IgD-negative memory B cell (primary cell): ENCODE measurements at regions not wholly inside any gene's neighbourhood (a gene's known extent, or its start where the extent isn't known, plus 50 kb on each side); places are given as distances from the start of the nearest gene placed in this dataset.

Experiments
- H3K27ac Mint-ChIP-seq, 3 donors: one replicate each; pipeline ENCODE4 v1.8.0; 2020 to 2022; ENCODE audit warnings: mild to moderate bottlenecking in 3 of 3, mixed read lengths in 3 of 3, moderate library complexity in 1 of 3
- H3K27me3 Mint-ChIP-seq: one replicate; pipeline ENCODE4 v1.8.0; 2021; ENCODE audit warnings: mixed read lengths
- H3K36me3 Mint-ChIP-seq: one replicate; pipeline ENCODE4 v1.8.0; 2020; ENCODE audit warnings: mild to moderate bottlenecking, mixed read lengths
- H3K4me1 Mint-ChIP-seq, 3 donors: one replicate each; pipeline ENCODE4 v1.8.0; 2020 to 2022; ENCODE audit warnings: mixed read lengths in 3 of 3, mild to moderate bottlenecking in 1 of 3
- H3K4me3 Mint-ChIP-seq, 4 donors: one replicate each; pipeline ENCODE4 v1.8.0; 2020 to 2022; ENCODE audit warnings: mild to moderate bottlenecking in 4 of 4, mixed read lengths in 4 of 4, moderate library complexity in 3 of 4
- H3K9me3 Mint-ChIP-seq, 3 donors: one replicate each; pipeline ENCODE4 v1.8.0; 2020 to 2021; ENCODE audit warnings: mixed read lengths in 3 of 3, mild to moderate bottlenecking in 1 of 3

DNA sequence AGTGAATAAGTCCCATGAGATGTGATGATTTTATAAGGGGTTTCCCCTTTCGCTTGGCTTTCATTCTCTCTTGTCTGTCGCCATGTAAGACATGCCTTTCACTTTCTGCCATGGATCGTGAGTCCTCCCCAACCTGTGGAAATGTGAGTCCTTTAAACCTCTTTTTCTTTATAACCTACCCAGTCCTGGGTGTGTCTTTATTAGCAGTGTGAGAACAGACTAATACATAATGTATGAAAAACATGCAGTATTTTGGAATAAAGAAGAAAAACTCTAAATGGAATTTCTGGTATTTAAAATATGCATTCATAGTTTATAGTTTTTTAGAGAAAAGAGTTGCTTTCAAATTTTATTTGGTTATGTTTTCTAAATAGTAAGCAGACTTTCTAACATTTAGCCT is 360.7 kb downstream of the PCDH7 start:
- Mint-ChIP-seq H3K36me3 (no peaks in the 10 kb centered on the region), H3K9me3 (peaks cover 0 to 13% (median 10%) of the 10 kb centered on the region in 3 donors), H3K4me3 (no peak overlapping the region), H3K4me1 (no peaks in the 10 kb centered on the region), H3K27ac (no peak overlapping the region), H3K27me3 (no peaks in the 10 kb centered on the region)

DNA sequence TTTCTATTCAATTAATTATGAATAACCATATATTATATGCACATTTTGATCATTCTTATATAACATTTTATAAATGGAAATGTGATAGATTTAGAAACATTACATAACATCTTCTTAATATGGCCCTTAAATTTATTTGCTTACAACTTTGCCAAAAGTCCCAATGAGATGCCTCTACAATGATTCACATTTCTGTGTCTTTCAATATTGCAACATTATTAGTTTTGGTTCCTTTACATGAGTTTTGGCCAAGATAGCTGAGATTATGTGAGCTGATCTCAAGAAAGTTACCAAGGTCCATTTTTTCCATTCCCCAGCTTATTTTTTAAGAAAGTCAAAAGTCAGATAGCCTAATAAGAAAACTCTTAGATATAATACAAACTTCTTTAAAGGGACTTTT is 361.2 kb downstream of the PCDH7 start:
- Mint-ChIP-seq H3K4me1 (no peaks in the 10 kb centered on the region), H3K9me3 (peaks cover 0 to 13% (median 10%) of the 10 kb centered on the region in 3 donors), H3K36me3 (no peaks in the 10 kb centered on the region), H3K4me3 (no peak overlapping the region), H3K27me3 (no peaks in the 10 kb centered on the region), H3K27ac (no peak overlapping the region)

DNA sequence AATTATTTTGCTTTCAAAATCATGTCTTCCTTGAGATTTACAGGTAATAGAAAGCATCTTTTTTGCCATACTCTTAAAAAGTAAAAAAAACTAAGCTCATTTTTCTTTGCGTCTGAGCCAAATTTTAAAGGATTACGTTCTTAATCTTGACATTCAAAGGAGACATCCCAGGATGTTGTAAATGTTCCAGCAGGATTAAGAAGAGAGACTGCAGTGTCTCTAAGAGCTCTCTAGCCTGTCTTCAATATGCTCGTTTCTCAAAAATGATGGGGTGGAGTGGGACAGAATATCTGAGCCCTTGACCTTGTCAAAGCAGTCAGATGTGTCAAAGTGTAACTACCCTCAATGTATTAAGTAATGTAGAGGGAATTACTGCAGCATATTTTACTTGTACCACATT is 363.3 kb downstream of the PCDH7 start:
- Mint-ChIP-seq H3K27ac (no peak overlapping the region), H3K4me3 (no peak overlapping the region), H3K36me3 (no peaks in the 10 kb centered on the region), H3K27me3 (no peaks in the 10 kb centered on the region), H3K4me1 (no peaks in the 10 kb centered on the region), H3K9me3 (peaks cover 2 to 13% (median 3%) of the 10 kb centered on the region in 3 donors)

DNA sequence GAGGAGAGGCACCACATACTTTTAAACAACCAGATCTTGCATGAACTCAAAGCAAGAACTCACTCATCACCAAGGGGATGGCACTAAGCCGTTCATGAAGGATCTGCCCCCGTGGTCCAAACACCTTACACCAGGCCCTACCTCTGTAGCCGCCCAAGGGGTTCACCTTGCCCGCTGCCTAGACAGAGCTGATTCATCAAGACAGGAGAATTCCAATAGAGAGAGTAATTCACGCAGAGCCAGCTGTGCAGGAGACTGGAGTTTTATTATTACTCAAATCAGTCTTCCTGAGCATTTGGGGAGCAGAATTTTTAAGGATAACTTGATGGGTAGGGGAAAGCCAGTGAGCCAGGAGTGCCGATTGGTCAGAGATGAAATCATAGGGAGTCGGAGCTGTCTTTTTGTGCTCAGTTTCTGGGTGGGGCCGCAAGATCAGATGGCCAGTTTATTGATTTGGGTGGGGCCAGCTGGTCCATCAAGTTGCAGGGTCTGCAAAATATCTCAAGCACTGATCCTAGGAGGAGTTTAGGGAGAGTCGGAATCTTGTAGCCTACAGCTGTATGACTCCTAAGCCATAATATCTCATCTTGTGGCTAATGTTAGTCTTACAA is 364.7 kb downstream of the PCDH7 start:
- H3K27me3 Mint-ChIP-seq = no peaks in the 10 kb centered on the region
- peaks cover 2 to 9% (median 3%) of the 10 kb centered on the region in 3 donors for H3K9me3 Mint-ChIP-seq
- peak overlapping the region in 1 of 4 donors; percentile 27 for H3K4me3 Mint-ChIP-seq
- no peak overlapping the region for H3K27ac Mint-ChIP-seq
- H3K4me1 Mint-ChIP-seq = no peaks in the 10 kb centered on the region
- no peaks in the 10 kb centered on the region for H3K36me3 Mint-ChIP-seq

DNA sequence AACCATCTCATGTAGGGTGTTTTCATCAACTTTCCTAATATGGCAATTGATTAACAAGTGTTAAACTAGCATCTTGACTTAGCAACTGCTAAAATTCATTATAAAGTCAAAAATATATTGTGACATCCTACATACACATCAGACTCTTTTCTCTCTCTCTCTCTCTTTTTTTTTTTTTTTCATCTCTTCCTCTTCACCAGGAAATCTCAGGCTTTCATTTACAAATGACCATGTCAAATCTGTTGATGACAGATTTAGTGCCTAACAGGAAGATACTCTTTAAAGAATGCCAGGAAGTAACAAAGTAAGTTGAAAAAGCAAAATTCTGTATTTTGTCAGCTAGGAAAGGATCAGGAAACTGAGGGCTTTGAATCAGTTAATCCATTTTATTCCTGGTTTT is 365.5 kb downstream of the PCDH7 start:
- Mint-ChIP-seq H3K27ac (no peak overlapping the region), H3K36me3 (no peaks in the 10 kb centered on the region), H3K9me3 (peaks cover 2 to 7% (median 3%) of the 10 kb centered on the region in 3 donors), H3K4me3 (no peak overlapping the region), H3K27me3 (no peaks in the 10 kb centered on the region), H3K4me1 (no peaks in the 10 kb centered on the region)

DNA sequence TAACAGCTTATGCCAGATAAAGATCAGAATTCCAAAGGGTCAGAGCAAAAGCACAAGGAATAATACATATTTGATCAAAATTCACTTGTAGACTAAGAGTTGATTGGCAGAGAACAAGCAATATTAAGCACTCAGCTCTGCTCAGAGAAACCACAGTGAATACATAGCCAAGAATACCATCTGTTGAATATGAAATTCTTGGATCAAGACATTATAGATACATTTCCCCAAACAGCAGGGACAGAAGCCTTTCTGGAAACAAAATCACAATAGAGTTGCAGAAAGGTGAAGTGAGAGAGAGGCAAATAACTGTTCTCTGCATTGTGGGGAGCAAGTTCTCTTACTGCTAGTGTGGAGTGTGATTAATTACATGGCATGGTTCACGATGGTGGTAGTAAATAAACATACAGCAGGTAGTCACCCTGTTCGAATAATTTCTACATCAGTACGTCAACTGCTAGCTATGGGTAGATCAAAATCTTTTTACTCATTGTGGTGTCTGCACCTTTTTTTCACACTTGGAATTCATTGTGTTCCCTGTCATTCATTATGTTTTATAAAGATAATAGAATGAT is 366.7 kb downstream of the PCDH7 start:
- Mint-ChIP-seq H3K27me3 (no peaks in the 10 kb centered on the region), H3K27ac (no peak overlapping the region), H3K9me3 (peaks cover 0 to 4% (median 3%) of the 10 kb centered on the region in 3 donors), H3K4me3 (no peak overlapping the region), H3K36me3 (no peaks in the 10 kb centered on the region), H3K4me1 (no peaks in the 10 kb centered on the region)

DNA sequence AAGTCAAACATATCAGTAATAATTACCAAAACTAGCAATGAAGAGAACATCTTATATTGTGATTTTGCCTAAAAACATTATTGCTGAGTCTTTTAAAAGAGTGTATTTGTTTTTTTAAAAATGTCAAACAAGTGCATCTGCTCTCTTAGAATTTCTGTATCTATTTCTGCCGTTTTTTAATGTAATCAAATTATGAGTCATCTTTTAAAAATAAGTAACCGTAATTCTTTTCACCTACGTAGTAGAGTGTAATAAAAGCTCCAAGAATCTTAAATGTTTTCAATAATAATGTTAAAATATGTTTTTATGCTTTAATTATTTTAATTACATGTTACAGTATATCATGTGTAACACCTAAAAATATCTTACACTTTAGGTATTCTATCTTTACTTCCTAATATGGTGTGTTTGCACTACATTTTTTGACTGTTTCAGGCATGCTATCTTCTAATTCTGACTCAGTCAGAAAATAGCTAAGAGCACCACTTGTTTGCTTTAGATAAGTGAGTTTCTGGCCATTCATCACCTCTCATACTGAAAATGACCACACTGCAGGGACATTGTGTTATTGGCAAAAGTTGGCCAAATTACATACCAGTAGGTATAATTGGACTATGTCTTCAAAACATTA is 368.5 kb downstream of the PCDH7 start:
- Mint-ChIP-seq H3K36me3 (no peaks in the 10 kb centered on the region), H3K4me1 (no peaks in the 10 kb centered on the region), H3K4me3 (no peak overlapping the region), H3K27ac (no peak overlapping the region), H3K27me3 (no peaks in the 10 kb centered on the region), H3K9me3 (peaks cover 0 to 5% (median 4%) of the 10 kb centered on the region in 3 donors)

DNA sequence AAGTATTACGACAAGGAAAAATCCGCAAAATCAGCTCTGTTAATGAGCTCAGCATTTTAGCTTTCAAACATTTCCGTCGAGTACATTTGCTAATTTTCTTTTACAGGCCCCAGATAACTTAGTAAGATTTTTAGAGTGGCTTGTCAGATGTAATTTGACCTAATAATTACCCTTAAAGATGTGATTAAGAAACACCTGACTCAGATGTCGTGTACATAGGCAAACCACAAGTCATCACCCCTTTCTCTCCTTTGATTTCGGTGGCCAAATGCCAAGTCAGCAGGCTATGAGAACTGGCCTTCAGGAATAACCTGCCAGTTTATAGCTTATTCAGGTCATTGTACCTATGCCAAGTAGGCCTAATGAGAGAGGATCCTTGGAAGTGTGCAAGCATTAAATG is 369.6 kb downstream of the PCDH7 start:
- Mint-ChIP-seq H3K9me3 (peaks cover 0 to 5% (median 1%) of the 10 kb centered on the region in 3 donors), H3K4me3 (no peak overlapping the region), H3K36me3 (no peaks in the 10 kb centered on the region), H3K4me1 (no peaks in the 10 kb centered on the region), H3K27ac (no peak overlapping the region), H3K27me3 (no peaks in the 10 kb centered on the region)

DNA sequence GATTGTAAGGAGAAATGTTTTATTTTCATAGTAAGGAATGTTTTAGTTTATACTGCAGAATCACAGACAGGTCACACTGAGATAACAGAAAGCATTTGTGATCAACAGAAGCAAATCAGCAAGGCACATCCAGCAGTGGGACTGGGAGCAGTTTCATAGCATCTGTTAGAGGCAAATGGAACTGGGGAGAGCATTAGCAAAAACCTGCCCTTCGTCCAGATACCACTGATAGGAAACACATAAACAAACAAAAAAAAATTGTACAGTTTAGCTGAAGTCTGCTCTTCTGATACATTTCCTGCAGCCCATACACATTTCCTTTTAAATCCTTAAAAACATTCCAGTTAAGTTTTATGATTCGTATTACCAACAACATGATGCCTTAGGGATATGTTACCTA is 374.3 kb downstream of the PCDH7 start:
- no peak overlapping the region for H3K4me3 Mint-ChIP-seq

DNA sequence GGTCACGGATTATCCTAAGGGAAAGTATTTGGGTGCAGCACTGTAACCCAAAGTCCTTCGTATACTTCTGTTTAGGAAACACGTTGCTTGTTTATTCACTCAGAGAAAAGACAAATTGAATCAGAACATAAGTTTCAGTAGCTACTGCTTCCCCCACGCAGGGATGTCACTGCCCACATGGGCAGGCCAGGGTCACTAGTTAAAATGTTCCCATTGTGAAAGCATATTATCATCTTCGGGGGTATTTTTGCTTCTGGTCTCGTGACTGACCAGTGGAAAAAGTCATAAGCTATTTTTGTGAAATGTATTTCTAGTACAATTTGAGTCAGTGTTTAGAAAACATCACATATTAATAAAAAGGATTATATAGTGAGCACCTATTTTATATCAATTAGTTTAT is 377.8 kb downstream of the PCDH7 start:
- no peak overlapping the region for H3K4me3 Mint-ChIP-seq
- no peak overlapping the region for H3K27ac Mint-ChIP-seq
- H3K9me3 Mint-ChIP-seq = peaks cover 1 to 6% (median 2%) of the 10 kb centered on the region in 3 donors
- no peaks in the 10 kb centered on the region for H3K36me3 Mint-ChIP-seq
- no peaks in the 10 kb centered on the region for H3K4me1 Mint-ChIP-seq
- H3K27me3 Mint-ChIP-seq = no peaks in the 10 kb centered on the region

More for the DNA sequence above, 374.3 kb downstream of the PCDH7 start:
- Mint-ChIP-seq H3K9me3 (peaks cover 1 to 6% (median 2%) of the 10 kb centered on the region in 3 donors), H3K27me3 (no peaks in the 10 kb centered on the region), H3K27ac (no peak overlapping the region), H3K4me1 (no peaks in the 10 kb centered on the region), H3K36me3 (no peaks in the 10 kb centered on the region)

DNA sequence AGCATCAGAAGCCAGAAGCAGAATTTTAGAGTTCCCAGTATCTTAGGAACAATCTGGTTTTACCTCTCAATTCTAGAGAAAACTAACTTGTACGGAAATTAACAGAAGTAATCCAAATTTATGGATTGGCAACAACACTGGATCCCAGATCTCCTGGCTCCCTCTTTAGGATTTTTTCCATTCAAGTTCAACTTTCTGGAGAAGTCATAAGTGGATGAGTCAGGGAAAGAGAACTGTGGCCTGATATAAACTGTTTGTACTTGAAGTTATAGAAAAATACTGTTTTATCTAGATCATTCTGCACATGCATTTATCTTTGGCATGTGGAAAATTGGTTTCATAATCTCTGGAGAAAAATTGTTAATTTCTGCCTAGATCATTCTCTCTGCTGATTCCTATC is 380.4 kb downstream of the PCDH7 start:
- H3K27ac Mint-ChIP-seq = no peak overlapping the region
- no peak overlapping the region for H3K4me3 Mint-ChIP-seq
- no peaks in the 10 kb centered on the region for H3K36me3 Mint-ChIP-seq
- H3K27me3 Mint-ChIP-seq = no peaks in the 10 kb centered on the region
- H3K9me3 Mint-ChIP-seq = peaks cover 0 to 13% (median 2%) of the 10 kb centered on the region in 3 donors
- no peaks in the 10 kb centered on the region for H3K4me1 Mint-ChIP-seq

DNA sequence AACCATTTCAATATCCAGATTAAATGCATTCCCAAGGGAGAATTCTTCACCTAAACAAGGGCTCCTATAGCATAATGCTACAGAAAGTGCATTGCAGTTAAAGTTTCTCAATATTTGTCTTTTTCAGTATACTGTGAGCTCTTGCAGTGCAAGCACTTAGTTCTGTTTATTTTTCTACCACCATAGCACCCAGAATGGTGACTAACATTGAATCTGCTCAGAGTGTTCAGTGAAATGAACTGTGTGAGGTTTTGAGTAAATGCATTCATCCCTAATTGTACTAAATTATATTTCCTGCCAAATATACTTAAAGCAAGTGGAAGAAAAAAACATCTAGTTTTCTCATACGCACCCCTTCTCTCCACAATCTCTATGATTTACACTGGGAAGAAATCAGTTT is 383.9 kb downstream of the PCDH7 start:
- no peaks in the 10 kb centered on the region for H3K4me1 Mint-ChIP-seq
- H3K36me3 Mint-ChIP-seq = no peaks in the 10 kb centered on the region
- H3K4me3 Mint-ChIP-seq = no peak overlapping the region
- H3K27me3 Mint-ChIP-seq = no peaks in the 10 kb centered on the region
- peaks cover 0 to 7% (median 4%) of the 10 kb centered on the region in 3 donors for H3K9me3 Mint-ChIP-seq
- no peak overlapping the region for H3K27ac Mint-ChIP-seq

DNA sequence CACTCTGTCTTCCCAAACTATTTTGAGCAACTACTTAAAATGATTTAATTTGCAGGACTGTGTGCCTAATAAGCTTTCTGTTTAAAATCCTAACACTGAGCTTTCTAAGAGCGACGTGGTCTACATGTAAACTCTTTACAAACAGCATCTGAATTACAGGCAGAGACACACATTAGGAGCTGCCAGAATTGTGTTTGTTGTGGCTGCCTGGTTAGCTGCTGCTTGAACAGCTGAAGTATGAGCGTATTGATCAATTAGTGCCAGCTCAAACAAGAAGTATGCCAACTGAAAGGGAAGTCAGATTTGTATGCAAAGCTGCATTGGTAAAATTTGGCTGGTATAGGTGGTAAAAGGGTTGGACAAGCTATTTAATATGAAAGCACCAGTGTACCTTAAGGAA is 384.4 kb downstream of the PCDH7 start:
- Mint-ChIP-seq H3K4me1 (no peaks in the 10 kb centered on the region), H3K27ac (no peak overlapping the region), H3K27me3 (no peaks in the 10 kb centered on the region), H3K4me3 (no peak overlapping the region), H3K9me3 (peaks cover 0 to 7% (median 4%) of the 10 kb centered on the region in 3 donors), H3K36me3 (no peaks in the 10 kb centered on the region)

DNA sequence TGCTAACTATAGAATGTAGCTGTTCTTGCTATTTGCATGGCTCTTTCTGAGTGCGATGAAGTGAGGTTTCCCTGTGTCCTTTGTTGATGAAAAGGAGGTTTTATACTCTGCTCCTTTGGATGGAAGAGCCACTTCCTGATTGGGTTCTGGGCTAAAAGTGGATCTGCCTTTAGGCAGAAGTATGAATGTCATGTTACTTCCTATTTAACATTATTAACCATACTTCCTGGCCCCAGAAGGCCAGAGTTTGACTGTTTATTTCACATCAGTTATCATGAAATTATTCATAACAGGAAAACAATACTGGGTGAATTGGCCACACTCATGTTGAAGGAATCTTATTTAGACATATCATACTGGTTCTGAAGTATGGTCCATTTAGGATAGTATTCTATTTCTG is 386.2 kb downstream of the PCDH7 start:
- Mint-ChIP-seq H3K9me3 (peaks cover 0 to 7% (median 5%) of the 10 kb centered on the region in 3 donors), H3K4me3 (no peak overlapping the region), H3K36me3 (no peaks in the 10 kb centered on the region), H3K4me1 (no peaks in the 10 kb centered on the region), H3K27ac (no peak overlapping the region), H3K27me3 (no peaks in the 10 kb centered on the region)

DNA sequence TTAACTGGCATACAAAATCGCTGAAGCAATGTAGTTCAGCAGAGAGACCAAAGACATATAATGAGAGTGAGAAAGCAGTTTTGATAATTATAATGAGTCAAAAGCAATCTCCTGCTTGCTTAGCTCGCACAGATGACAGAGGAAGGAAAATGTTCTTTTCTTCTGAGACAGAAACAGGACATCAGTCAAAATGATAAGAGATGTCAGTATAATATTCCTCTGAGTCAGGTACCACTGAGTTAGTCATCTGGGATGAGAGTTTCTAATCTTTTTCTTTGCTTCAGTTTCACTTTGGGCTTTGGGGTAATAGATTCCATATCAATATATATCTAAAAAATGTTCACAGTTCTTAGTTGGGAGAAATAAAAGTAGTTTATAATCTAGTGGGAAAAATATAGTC is 387.2 kb downstream of the PCDH7 start:
- Mint-ChIP-seq H3K4me3 (no peak overlapping the region), H3K9me3 (peaks cover 0 to 7% (median 4%) of the 10 kb centered on the region in 3 donors), H3K4me1 (no peaks in the 10 kb centered on the region), H3K27ac (no peak overlapping the region), H3K36me3 (no peaks in the 10 kb centered on the region), H3K27me3 (no peaks in the 10 kb centered on the region)

DNA sequence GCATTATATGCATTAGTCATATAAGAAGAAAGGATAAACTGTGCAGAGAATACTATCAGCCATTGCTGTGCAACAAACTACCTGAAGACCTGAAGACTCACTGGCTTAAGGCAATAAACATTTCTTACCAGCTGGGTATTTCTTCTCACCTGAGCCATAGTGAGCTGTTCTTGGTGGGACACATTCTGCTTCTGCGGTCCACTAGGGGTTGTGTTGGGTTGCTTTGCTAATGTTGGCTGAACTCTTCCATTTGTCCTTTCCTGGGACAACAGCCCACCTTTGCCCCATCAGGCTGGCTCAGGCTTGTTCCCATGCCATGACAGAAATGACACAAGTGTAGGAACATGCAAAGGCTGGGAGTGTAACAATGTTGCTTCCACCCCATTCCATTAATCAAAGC is 388.6 kb downstream of the PCDH7 start:
- H3K36me3 Mint-ChIP-seq = no peaks in the 10 kb centered on the region

More for the DNA sequence above, 388.6 kb downstream of the PCDH7 start:
- no peaks in the 10 kb centered on the region for H3K27me3 Mint-ChIP-seq
- H3K4me1 Mint-ChIP-seq = no peaks in the 10 kb centered on the region
- peak overlapping the region in 1 of 3 donors; percentile 18 for H3K27ac Mint-ChIP-seq
- H3K4me3 Mint-ChIP-seq = peak overlapping the region in 1 of 4 donors; percentile 22
- H3K9me3 Mint-ChIP-seq = peaks cover 0 to 4% (median 3%) of the 10 kb centered on the region in 3 donors
